ENCODE measurements at regions not wholly inside any gene's neighbourhood (a gene's known extent, or its start where the extent isn't known, plus 50 kb on each side); places are given as distances from the start of the nearest gene placed in this dataset.

DNA sequence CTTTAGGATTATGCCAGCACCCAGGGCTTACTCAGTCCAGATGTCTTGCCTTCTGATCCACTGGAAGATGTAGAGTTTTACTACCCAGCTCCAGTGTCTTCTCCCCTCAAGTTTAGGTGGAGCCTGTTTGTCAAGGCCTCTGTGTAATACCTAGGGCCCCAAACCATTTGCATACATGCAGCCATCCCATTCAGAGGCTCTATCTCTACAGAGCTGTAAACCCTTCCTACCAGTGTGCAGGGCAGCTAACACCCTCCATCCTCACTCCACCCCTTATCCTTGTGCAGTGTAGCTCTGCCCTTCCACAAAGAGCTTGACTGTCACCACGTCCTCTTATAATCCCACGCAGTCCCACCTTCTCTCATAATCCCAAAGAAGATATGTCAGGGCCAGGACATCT, 54.6 kb upstream of the GPCPD1 start:
- no peak for TF ChIP-seq CTCF (IDR thresholded peaks at IDR 0.05)
- TF ChIP-seq POLR2A (IDR thresholded peaks at IDR 0.05): no peak
